H1 (cell line): ENCODE measurements at regions not wholly inside any gene's neighbourhood (a gene's known extent, or its start where the extent isn't known, plus 50 kb on each side); places are given as distances from the start of the nearest gene placed in this dataset.

Experiments
- GTF2F1 ChIP-seq: IDR thresholded peaks from 2 replicates; pipeline ENCODE4 v1.6.1; 2012; ENCODE audit warnings: low read depth, low read length, improper control_type of control experiment, borderline replicate concordance
- POU5F1 ChIP-seq: IDR thresholded peaks from 2 replicates; pipeline ENCODE4 v1.6.1; 2011; ENCODE audit warnings: low read depth, mild to moderate bottlenecking, low read length, moderate library complexity

- TF ChIP-seq GTF2F1 (no peak), POU5F1 (no peak)
Observed at GRCh38 chr1:63064135-63064534, 258.2 kb upstream of the FOXD3 start.
